MG63 (cell line): ENCODE measurements at regions not wholly inside any gene's neighbourhood (a gene's known extent, or its start where the extent isn't known, plus 50 kb on each side); places are given as distances from the start of the nearest gene placed in this dataset.
"Not testable (repeated sequence)": the region's sequence is repeated elsewhere in the genome, so short reads cannot be mapped to it uniquely, and the experiment has no call there.

Source experiments
- DNase-seq: peaks from one replicate; pipeline ENCODE4 v3.0.0-alpha.2; 2020
- H3K27me3 ChIP-seq: fragments of 250-450 bp; sonication (Bioruptor Pico); 2 replicates; pipeline ENCODE4 v1.5.1; 2020; ENCODE audit warnings: mild to moderate bottlenecking, moderate library complexity
- H3K36me3 ChIP-seq: fragments of 250-450 bp; sonication (Bioruptor Pico); 2 replicates; pipeline ENCODE4 v1.5.1; 2020; ENCODE audit warnings: mild to moderate bottlenecking, moderate library complexity
- H3K4me3 ChIP-seq: fragments of 250-450 bp; sonication (Bioruptor Pico); 2 replicates; pipeline ENCODE4 v1.5.1; 2020; ENCODE audit warnings: mild to moderate bottlenecking, moderate library complexity
- H3K9me3 ChIP-seq: fragments of 250-450 bp; sonication (Bioruptor Pico); 2 replicates; pipeline ENCODE4 v1.5.1; 2020; ENCODE audit warnings: mild to moderate bottlenecking, moderate library complexity

GRCh38 chrX:112391313-112391712 is 288.4 kb downstream of the LHFPL1 start:
- no peaks in the 10 kb centered on the region for H3K27me3 ChIP-seq
- DNase-seq = no peak
- no peaks in the 10 kb centered on the region for H3K36me3 ChIP-seq
- H3K9me3 ChIP-seq = no peaks in the 10 kb centered on the region
- no peak overlapping the region for H3K4me3 ChIP-seq

DNA sequence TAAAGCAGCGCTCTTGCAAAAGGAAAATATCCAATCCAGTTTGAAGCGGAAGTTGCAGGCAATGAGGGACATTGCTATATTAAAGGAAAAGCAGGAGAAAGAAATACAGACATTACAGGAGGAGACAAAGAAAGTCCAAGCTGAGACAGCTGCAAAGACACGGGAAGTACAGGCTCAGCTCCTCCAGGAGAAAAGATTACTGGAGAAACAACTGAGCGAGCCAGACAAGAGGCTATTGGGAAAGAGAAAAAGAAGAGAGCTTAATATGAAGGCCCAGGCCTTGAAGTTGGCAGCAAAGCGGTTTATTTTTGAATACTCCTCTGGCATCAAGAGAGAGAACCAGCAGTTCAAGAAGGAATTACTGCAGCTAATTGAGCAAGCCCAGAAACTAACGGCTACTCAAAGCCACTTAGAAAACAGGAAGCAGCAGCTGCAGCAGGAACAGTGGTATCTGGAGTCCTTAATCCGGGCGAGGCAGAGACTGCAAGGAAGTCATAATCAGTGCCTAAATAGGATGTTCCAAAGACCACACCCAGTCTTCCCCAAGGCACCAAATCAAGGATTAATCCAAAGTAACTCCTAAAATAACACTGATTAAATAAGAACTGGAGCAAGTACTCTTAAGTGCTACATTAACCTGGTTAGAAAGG is 298.0 kb downstream of the LHFPL1 start:
- H3K27me3 ChIP-seq, H3K36me3 ChIP-seq, H3K4me3 ChIP-seq, H3K9me3 ChIP-seq: not testable (repeated sequence)
- DNase-seq = peak; percentile 2

- no peak overlapping the region for H3K4me3 ChIP-seq
- DNase-seq = no peak
- H3K36me3 ChIP-seq = no peaks in the 10 kb centered on the region
- no peaks in the 10 kb centered on the region for H3K27me3 ChIP-seq
- no peaks in the 10 kb centered on the region for H3K9me3 ChIP-seq
These were observed 298.1 kb upstream of the TRPC5 start for GRCh38 chrX:112380541-112381278.

- no peak overlapping the region for H3K4me3 ChIP-seq
- no peak for DNase-seq
- no peaks in the 10 kb centered on the region for H3K27me3 ChIP-seq
- no peaks in the 10 kb centered on the region for H3K36me3 ChIP-seq
- H3K9me3 ChIP-seq = no peaks in the 10 kb centered on the region
These were observed 294.9 kb upstream of the TRPC5 start for GRCh38 chrX:112377481-112377880.

DNA sequence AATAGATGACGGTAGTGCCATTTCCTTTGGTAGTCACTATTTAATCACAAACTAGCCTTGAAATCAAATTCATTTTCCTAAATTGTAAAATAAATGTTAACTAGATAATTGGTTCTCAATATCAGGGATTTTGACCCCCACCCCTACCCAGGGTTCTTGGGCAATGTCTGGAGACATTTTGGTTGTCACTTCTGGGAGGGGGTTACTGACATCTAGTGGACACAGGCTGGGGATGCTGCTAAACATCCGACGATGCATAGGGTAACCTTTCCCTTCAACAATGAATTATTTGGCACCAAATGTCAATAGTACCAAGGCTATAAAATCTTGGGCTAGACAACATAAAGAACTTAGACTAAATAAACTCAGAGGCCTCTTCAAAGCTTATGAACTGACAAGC is 285.8 kb upstream of the TRPC5 start:
- no peak for DNase-seq
- no peak overlapping the region for H3K4me3 ChIP-seq
- no peaks in the 10 kb centered on the region for H3K9me3 ChIP-seq
- H3K27me3 ChIP-seq = no peaks in the 10 kb centered on the region
- H3K36me3 ChIP-seq = no peaks in the 10 kb centered on the region

- Histone ChIP-seq H3K27me3 (no peaks in the 10 kb centered on the region), H3K9me3 (no peaks in the 10 kb centered on the region), H3K36me3 (no peaks in the 10 kb centered on the region), H3K4me3 (no peak overlapping the region)
- no peak for DNase-seq
These were observed 284.5 kb upstream of the TRPC5 start for GRCh38 chrX:112367065-112367464.

GRCh38 chrX:112359906-112360305 is 277.3 kb upstream of the TRPC5 start:
- H3K27me3 ChIP-seq = no peaks in the 10 kb centered on the region
- no peak overlapping the region for H3K4me3 ChIP-seq
- H3K36me3 ChIP-seq = no peaks in the 10 kb centered on the region
- DNase-seq = peak; percentile 1
- no peaks in the 10 kb centered on the region for H3K9me3 ChIP-seq

- no peak for DNase-seq
- Histone ChIP-seq H3K9me3 (no peaks in the 10 kb centered on the region), H3K4me3 (no peak overlapping the region), H3K27me3 (no peaks in the 10 kb centered on the region), H3K36me3 (no peaks in the 10 kb centered on the region)
These were observed 273.4 kb upstream of the TRPC5 start for GRCh38 chrX:112355931-112356330.

DNA sequence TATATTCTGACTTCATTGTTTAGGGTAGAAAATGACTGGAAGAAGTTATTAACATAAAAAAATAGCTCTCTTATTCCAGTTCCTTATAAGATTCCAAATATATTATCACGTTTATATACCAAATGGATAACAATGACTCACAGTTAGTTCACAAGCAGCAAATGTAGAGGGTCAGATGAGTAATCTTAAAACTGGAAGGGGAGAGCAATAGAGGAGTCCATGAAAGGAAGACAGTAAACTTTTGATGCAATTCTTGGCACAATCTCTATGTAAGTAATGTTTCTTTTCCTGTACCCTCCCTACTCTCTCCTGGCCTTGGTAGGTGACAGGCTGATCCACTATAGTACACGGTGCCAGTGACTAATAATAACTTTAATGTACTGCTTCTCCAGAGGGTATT is 259.0 kb upstream of the TRPC5 start:
- peak; percentile 37 for DNase-seq
- Histone ChIP-seq H3K4me3 (no peak overlapping the region), H3K9me3 (no peaks in the 10 kb centered on the region), H3K27me3 (no peaks in the 10 kb centered on the region), H3K36me3 (no peaks in the 10 kb centered on the region)

DNA sequence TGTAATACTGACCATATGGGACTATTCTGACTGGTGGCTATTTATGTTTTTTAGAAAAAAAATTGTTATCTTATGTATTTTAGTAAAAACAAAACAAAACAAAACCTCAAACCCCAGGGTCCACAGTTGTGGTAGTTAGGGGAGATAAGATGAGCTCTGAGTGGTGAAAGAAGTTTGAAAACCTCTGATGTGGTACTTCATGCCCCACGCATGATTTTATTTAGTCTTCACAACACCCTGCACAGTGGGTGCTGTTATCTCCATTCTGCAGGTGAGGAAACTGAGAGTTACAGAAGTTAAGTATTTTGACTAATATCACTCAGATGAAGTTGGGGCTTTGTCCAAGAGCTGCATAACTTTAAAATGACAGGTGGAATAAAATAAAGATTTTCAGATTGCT is 230.6 kb upstream of the TRPC5 start:
- Histone ChIP-seq H3K4me3 (no peak overlapping the region), H3K27me3 (no peaks in the 10 kb centered on the region), H3K36me3 (no peaks in the 10 kb centered on the region), H3K9me3 (no peaks in the 10 kb centered on the region)
- no peak for DNase-seq

- Histone ChIP-seq H3K36me3 (no peaks in the 10 kb centered on the region), H3K4me3 (no peak overlapping the region)
These were observed 223.5 kb upstream of the TRPC5 start for GRCh38 chrX:112306027-112306426.

DNA sequence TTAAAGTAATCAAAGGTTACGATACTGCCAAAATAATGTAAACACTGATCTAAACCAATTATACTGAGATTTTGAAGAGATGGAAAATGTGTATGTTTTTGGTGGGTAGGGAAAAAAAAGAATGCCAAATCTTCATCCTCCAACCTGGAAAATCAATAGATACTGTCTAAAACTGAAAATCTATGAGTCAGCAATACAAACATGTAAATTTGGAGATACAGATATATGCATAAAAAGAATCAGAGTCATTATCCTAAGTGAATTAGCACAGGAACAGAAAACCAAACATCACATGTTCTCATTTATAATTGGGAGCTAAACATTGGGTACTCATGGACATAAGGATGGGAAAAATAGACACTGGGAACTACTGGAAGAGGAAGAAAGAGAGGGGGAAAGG is 197.4 kb upstream of the TRPC5 start:
- Histone ChIP-seq H3K4me3 (no peak overlapping the region), H3K9me3 (no peaks in the 10 kb centered on the region), H3K36me3 (no peaks in the 10 kb centered on the region), H3K27me3 (no peaks in the 10 kb centered on the region)
- DNase-seq = no peak

More at GRCh38 chrX:112306027-112306426, 223.5 kb upstream of the TRPC5 start:
- H3K9me3 ChIP-seq = no peaks in the 10 kb centered on the region
- DNase-seq = no peak
- H3K27me3 ChIP-seq = no peaks in the 10 kb centered on the region

- Histone ChIP-seq H3K4me3 (no peak overlapping the region), H3K36me3 (no peaks in the 10 kb centered on the region), H3K27me3 (no peaks in the 10 kb centered on the region), H3K9me3 (no peaks in the 10 kb centered on the region)
- DNase-seq = no peak
These were observed 188.4 kb upstream of the TRPC5 start for GRCh38 chrX:112270991-112271390.

DNA sequence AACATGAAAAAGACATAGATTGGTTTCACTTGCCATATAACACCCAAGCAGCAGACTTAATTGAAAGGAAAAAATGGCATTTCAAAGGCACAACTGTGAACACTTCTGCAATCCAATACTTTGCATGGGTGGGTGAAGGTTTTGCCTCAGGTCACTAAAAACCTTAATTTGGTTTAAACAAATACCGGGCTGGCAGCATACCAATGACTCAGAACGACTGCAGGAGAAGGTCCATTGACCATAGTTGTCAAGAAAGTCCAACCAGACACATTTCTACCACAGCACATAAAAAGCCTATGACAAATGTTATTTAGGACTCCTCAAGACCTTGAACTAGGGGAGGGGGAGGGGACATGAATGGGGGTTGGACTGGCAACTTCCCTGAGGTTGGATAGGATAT is 183.6 kb upstream of the TRPC5 start:
- peak; percentile 1 for DNase-seq
- no peaks in the 10 kb centered on the region for H3K27me3 ChIP-seq

DNA sequence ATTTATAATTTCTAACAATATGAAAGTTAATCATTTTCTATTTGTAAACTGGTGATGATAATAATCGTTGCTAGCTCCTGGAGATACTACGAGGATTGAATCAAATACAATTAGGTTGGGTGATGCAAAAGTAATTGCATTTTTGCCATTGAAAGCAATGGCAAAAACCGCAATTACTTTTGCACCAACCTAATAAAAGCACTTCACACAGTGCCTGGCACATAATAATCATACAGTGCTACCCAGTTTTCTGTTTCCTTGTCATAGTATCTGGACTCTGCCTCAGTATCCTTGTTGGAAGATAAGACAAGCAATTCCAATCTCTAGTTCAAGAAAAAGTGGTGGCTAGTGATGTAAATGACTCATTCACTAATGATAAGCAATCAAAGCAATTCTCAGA is 176.8 kb upstream of the TRPC5 start:
- no peaks in the 10 kb centered on the region for H3K36me3 ChIP-seq
- no peak for DNase-seq
- H3K27me3 ChIP-seq = no peaks in the 10 kb centered on the region
- H3K9me3 ChIP-seq = no peaks in the 10 kb centered on the region
- H3K4me3 ChIP-seq = no peak overlapping the region

More for the DNA sequence above, 183.6 kb upstream of the TRPC5 start:
- Histone ChIP-seq H3K36me3 (no peaks in the 10 kb centered on the region), H3K4me3 (no peak overlapping the region), H3K9me3 (no peaks in the 10 kb centered on the region)

DNA sequence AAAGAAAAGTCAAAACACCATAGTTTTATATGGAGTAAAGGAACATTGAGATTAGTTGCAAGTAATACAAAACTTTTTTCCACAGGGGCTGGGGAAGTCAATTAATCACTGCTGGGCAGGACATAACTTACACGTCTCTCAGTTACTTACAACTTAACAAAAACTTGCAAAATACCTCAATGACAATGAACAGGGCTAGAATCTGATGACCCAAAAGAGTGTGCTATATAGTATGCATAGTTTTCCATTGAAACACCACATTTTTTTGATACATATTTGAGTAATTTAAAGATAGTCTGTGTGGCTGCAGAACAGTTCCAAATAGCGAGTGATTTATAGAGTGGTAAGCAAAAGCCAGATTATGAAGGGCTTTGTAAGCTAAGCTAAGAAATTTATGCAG is 172.3 kb upstream of the TRPC5 start:
- no peaks in the 10 kb centered on the region for H3K9me3 ChIP-seq
- DNase-seq = no peak
- no peaks in the 10 kb centered on the region for H3K27me3 ChIP-seq
- H3K36me3 ChIP-seq = no peaks in the 10 kb centered on the region
- no peak overlapping the region for H3K4me3 ChIP-seq

DNA sequence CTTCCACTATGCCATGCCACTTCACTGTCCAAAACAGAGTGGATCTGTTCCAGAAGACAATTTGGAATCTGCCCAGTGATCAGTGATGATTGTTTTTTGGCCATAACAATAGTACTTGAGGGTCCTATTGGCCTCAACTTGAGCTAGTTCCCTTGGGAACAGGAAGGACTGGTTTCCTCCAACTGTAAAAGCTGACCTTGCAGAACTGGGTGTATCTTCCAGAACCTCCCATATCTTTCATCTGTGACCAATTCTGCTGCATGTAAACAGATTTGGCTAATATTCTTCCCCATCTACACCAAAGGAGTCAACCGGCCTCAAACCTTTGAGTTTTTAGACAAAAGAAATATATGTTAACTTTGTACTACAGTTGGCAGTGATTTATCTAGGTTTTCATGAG is 165.1 kb upstream of the TRPC5 start:
- no peaks in the 10 kb centered on the region for H3K27me3 ChIP-seq
- H3K4me3 ChIP-seq = no peak overlapping the region
- H3K36me3 ChIP-seq = no peaks in the 10 kb centered on the region
- DNase-seq = no peak
- no peaks in the 10 kb centered on the region for H3K9me3 ChIP-seq

DNA sequence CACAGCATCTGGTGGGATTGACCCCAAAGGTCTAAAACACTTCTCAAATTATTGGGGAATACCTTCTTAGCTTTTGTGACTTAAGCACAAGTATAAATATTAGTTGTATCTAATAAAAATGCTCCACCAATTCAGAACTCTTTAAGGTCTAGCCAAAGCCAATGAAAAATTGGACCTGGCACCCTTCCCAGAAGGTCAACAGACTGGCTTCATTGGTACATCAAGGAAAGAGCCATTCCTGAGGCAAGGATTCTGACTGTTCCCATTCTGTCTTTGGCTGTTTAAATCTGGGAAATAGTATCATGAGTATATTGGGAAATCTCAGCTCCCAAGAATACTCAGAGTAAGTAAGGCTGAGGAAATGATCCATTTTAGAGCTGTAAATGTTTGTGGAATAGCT is 153.0 kb upstream of the TRPC5 start:
- Histone ChIP-seq H3K9me3 (no peaks in the 10 kb centered on the region), H3K4me3 (no peak overlapping the region), H3K27me3 (no peaks in the 10 kb centered on the region), H3K36me3 (no peaks in the 10 kb centered on the region)
- DNase-seq = peak; percentile 0
